ENCODE measurements at regions not wholly inside any gene's neighbourhood (a gene's known extent, or its start where the extent isn't known, plus 50 kb on each side); places are given as distances from the start of the nearest gene placed in this dataset.

DNA sequence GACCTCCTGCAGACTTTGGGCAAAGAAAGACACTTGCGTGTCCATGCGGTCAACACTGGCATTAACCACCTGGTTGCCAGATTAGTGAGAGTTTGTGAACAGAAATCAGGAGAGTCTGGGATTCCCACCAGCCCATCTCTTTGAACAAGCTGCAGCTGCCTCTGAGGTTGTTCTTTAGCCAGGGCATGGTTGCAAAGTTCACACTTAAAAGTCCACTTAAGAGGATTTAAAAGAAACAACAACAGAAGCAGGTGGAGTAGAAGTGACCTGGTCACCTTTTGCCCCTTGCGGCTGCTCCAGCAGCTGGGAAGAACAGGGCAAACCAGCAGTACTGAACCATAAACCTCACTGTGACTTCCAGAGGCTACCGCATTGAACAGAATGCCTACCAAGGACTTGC, 97.3 kb downstream of the FOXB1 start:
- TF ChIP-seq, protein P1, sequence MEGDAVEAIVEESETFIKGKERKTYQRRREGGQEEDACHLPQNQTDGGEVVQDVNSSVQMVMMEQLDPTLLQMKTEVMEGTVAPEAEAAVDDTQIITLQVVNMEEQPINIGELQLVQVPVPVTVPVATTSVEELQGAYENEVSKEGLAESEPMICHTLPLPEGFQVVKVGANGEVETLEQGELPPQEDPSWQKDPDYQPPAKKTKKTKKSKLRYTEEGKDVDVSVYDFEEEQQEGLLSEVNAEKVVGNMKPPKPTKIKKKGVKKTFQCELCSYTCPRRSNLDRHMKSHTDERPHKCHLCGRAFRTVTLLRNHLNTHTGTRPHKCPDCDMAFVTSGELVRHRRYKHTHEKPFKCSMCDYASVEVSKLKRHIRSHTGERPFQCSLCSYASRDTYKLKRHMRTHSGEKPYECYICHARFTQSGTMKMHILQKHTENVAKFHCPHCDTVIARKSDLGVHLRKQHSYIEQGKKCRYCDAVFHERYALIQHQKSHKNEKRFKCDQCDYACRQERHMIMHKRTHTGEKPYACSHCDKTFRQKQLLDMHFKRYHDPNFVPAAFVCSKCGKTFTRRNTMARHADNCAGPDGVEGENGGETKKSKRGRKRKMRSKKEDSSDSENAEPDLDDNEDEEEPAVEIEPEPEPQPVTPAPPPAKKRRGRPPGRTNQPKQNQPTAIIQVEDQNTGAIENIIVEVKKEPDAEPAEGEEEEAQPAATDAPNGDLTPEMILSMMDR (IDR thresholded peaks at IDR 0.05), result no peak
- TF ChIP-seq POLR2A (IDR thresholded peaks at IDR 0.05), result no peak

Measured in testis (tissue), 2 donors.